ENCODE measurements at regions not wholly inside any gene's neighbourhood (a gene's known extent, or its start where the extent isn't known, plus 50 kb on each side); places are given as distances from the start of the nearest gene placed in this dataset.

- intact Hi-C loops (cut with micrococcal nuclease) = no loop called here
- in situ Hi-C loops (cut with MboI; ENCODE audit: low sequenced_read_pairs) = no loop called here
- ChIA-PET CTCF (no interaction called here), POLR2A (ENCODE audit: unreplicated experiment) (no interaction called here)
- no peak for ATAC-seq (ENCODE audit: low read depth)
- Histone ChIP-seq H3K27ac (ENCODE audit: insufficient read depth, low read length) (no peak overlapping the region), H3K9me1 (ENCODE audit: insufficient read depth, low read length) (peaks cover 3% of the 10 kb centered on the region), H4K20me1 (ENCODE audit: insufficient read depth, low read length) (no peaks in the 10 kb centered on the region), H3K36me3 (ENCODE audit: control insufficient read depth, insufficient read depth, low read length) (no peaks in the 10 kb centered on the region), H2BK120ac (ENCODE audit: low read depth, low read length) (no peak overlapping the region; the same call in 1 of the 2 replicates), H3K9ac (ENCODE audit: low read depth, low read length) (no peak overlapping the region), H4K5ac (ENCODE audit: low read depth, low read length) (no peak overlapping the region), H2BK15ac (ENCODE audit: low read depth, low read length) (no peak overlapping the region), H4K8ac (ENCODE audit: low read depth in 2 of 2, low read length in 2 of 2) (no peak overlapping the region), H2BK20ac (ENCODE audit: low read depth, low read length) (peak overlapping the region; percentile 48; the same call in 1 of the 2 replicates), H2BK5ac (ENCODE audit: low read depth, low read length, poor library complexity, severe bottlenecking) (no peak overlapping the region), H3K4ac (ENCODE audit: low read depth, low read length) (peak overlapping the region; percentile 48), H3K23ac (ENCODE audit: low read depth, low read length) (no peak overlapping the region), H2AK9ac (replicated peaks; ENCODE audit: low read depth, low read length, poor library complexity) (peak overlapping the region; percentile 24), H3K79me1 (ENCODE audit: low read depth in 1 of 2, low read length in 2 of 2) (no peaks in the 10 kb centered on the region), H3K4me1 (ENCODE audit: control insufficient read depth, insufficient read depth, low read length) (peaks cover 14% of the 10 kb centered on the region), H3K14ac (replicated peaks; ENCODE audit: low read depth, low read length) (no peak overlapping the region), H3K56ac (ENCODE audit: extremely low read depth, insufficient read depth, low read length) (no peak overlapping the region), H2AFZ (replicated peaks; ENCODE audit: low read length, poor library complexity) (no peak overlapping the region), H3K9me3 (ENCODE audit: control insufficient read depth, insufficient read depth, low read length) (0 out of 2 replicates have a peak, but pooled peaks cover 2% of the 10 kb centered on the region), H3K4me3 (ENCODE audit: insufficient read depth, low read depth, low read length) (no peak overlapping the region), H3K4me2 (ENCODE audit: low read depth, low read length) (no peak overlapping the region), H4K91ac (ENCODE audit: insufficient read depth, low read depth, low read length) (peak overlapping the region; percentile 49; the same call in 1 of the 2 replicates), H3K18ac (ENCODE audit: low read depth, low read length) (no peak overlapping the region), H2AK5ac (ENCODE audit: low read depth, low read length) (peak overlapping the region; percentile 81), H3K27me3 (ENCODE audit: control insufficient read depth, insufficient read depth, low read length) (no peaks in the 10 kb centered on the region)
- no TSS peak for BruUV-seq (replicated peaks)
- WGBS, 2 experiments (ENCODE audit: extremely low coverage in 2 of 2, insufficient read length in 1 of 2) = 90% methylated on average over 2 of the region's 6 CpGs; no CpG with 5 or more reads in 1 of the 2 experiments
- DNase-seq = no peak
- dilution Hi-C loops (cut with HindIII; ENCODE audit: low sequenced_read_pairs, unreplicated experiment) = no loop called here
- no peak for TF ChIP-seq RAD21 (IDR thresholded peaks at IDR 0.05; ENCODE audit: low read length)
- no peak for TF ChIP-seq CHD1 (IDR thresholded peaks at IDR 0.05; ENCODE audit: low read depth, low read length)
- TF ChIP-seq CEBPB (IDR thresholded peaks at IDR 0.05; ENCODE audit: low read depth, low read length) = no peak
- no peak for TF ChIP-seq MAFK (IDR thresholded peaks at IDR 0.05; ENCODE audit: low read depth, low read length)
- TF ChIP-seq, protein P1, sequence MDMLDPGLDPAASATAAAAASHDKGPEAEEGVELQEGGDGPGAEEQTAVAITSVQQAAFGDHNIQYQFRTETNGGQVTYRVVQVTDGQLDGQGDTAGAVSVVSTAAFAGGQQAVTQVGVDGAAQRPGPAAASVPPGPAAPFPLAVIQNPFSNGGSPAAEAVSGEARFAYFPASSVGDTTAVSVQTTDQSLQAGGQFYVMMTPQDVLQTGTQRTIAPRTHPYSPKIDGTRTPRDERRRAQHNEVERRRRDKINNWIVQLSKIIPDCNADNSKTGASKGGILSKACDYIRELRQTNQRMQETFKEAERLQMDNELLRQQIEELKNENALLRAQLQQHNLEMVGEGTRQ (IDR thresholded peaks at IDR 0.05; ENCODE audit: low read depth, low read length) = no peak
- TF ChIP-seq, protein P2, sequence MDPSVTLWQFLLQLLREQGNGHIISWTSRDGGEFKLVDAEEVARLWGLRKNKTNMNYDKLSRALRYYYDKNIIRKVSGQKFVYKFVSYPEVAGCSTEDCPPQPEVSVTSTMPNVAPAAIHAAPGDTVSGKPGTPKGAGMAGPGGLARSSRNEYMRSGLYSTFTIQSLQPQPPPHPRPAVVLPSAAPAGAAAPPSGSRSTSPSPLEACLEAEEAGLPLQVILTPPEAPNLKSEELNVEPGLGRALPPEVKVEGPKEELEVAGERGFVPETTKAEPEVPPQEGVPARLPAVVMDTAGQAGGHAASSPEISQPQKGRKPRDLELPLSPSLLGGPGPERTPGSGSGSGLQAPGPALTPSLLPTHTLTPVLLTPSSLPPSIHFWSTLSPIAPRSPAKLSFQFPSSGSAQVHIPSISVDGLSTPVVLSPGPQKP (IDR thresholded peaks at IDR 0.05; ENCODE audit: borderline replicate concordance, low read depth, low read length) = no peak
- TF ChIP-seq RFX5 (IDR thresholded peaks at IDR 0.05; ENCODE audit: low read depth, low read length) = no peak
- TF ChIP-seq MAZ (IDR thresholded peaks at IDR 0.05; ENCODE audit: borderline replicate concordance, low read depth, low read length) = no peak
- TF ChIP-seq FOS (IDR thresholded peaks at IDR 0.05; ENCODE audit: low read depth, low read length) = no peak
- no peak for TF ChIP-seq NFE2L2 (IDR thresholded peaks at IDR 0.05; ENCODE audit: low read depth, low read length)
- TF ChIP-seq POLR2A (IDR thresholded peaks at IDR 0.05; ENCODE audit: low read depth, low read length) = no peak
- TF ChIP-seq RCOR1 (IDR thresholded peaks at IDR 0.05; ENCODE audit: insufficient replicate concordance, low read length) = no peak
- TF ChIP-seq CTCF (conservative IDR thresholded peaks at IDR 0.05; ENCODE audit: low read depth, low read length) = no peak
- no peak for TF ChIP-seq MXI1 (IDR thresholded peaks at IDR 0.05; ENCODE audit: borderline replicate concordance, low read depth, low read length)
- no peak for TF ChIP-seq SMC3 (IDR thresholded peaks at IDR 0.05; ENCODE audit: low read depth, low read length)
- TF ChIP-seq BHLHE40 (IDR thresholded peaks at IDR 0.05; ENCODE audit: low read depth, low read length) = no peak
Observed at GRCh38 chr9:129469988-129470316, 150.9 kb downstream of the C9orf50 start.
